NCI-H510A (cell line): ENCODE measurements at regions not wholly inside any gene's neighbourhood (a gene's known extent, or its start where the extent isn't known, plus 50 kb on each side); places are given as distances from the start of the nearest gene placed in this dataset.

Source experiments
- DNase-seq: peaks from one replicate; lab custom pipeline; 2025; lab: John Stamatoyannopoulos, UW

DNA sequence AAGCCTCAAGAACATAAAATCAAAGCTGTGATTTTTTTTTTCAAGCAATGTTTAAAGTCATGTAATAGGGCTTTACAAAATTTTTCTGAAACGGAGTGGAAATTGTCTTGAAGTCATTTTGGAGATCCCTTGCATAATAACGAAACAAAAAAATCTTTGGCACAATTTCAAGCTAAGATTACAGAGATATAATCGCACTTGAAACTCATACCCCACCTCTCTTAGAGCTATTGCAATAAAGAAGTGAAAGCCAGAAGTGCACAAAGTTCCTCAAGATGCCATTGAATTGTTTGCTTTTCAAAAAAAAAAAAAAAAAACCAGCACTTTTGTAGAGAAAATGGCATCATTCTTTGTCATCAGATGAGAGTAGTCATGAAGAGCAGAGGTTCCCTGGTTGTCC, 152.3 kb downstream of the PAX3 start:
- DNase-seq, result no peak

DNA sequence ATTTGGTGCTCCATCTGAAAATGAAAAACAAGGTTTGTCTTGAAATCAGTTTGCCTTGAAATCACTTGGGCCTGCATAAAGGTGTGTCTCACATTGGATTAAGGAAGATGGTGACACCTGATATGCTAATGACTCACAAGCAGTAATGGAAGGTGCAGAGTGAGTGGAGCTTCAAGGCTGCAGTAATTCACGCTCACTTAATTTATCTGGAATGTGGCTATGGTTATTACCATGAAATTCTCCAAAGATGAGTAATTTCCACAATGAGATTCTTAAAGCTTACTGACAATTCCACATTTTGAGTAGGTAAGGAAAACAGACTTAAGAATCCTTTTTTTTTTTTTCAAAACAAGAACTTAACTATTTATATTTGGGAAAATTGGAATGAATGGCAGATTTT, 156.8 kb downstream of the PAX3 start:
- DNase-seq, result no peak

DNA sequence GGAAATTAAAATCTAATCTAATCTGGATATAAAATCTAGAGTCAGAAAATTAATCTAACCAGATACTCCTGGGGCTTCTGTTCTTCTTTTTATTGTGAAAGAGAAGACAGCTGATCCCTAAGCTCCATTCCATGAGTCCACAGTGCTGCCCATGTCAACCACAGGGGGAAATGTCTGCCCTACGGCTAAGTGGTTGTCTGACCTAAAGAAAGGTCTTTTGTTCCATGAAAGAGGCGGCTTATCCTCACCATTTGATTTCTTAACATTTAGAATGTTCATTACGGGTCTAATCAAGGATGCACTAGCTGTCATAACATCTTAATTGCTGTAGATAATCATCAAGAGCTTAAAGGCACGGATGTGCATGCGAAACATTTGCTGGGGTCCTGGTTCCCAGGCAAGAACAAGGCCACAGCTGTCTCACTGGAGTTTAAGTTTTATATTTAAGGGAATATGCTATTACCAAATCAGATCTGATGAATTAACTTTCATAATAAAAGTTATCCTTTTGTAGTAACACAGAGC, 162.6 kb downstream of the PAX3 start:
- DNase-seq, result no peak

DNA sequence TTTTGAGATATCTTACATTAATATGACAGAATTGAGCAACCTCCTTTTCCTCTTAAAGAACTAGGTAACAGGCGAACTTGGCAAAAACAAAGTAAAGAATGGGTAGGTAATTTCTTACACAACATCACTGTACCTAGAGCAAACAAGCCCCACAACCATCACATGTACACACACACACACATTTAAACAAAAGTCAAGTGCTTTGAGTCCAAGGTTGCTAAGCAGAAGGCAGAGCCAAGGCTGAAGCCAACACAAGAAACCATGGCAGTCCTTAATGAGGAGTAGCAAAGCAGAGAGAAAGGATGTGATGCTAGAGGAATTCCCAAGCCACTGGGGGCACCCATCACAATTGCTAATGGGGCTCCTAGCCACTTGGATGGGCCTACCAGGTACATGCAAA, 164.1 kb downstream of the PAX3 start:
- no peak for DNase-seq

DNA sequence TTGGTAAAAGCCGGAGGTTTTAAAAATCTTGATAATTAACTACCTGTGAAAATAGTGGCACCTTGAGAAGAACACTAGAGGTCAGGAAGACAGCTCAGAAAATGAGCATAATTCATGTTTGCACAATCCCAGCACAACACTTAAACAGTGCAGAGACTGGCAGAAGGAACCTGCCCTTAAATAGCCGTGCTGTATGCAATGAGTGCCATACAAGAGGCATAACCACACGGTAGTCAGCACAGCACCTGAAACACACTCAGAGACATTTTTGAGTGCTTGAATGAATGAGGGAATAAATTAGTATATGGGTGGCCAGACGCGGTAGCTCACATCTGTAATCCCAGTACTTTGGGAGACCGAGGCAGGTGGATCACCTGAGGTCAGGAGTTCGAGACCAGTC, 164.9 kb downstream of the PAX3 start:
- no peak for DNase-seq

DNA sequence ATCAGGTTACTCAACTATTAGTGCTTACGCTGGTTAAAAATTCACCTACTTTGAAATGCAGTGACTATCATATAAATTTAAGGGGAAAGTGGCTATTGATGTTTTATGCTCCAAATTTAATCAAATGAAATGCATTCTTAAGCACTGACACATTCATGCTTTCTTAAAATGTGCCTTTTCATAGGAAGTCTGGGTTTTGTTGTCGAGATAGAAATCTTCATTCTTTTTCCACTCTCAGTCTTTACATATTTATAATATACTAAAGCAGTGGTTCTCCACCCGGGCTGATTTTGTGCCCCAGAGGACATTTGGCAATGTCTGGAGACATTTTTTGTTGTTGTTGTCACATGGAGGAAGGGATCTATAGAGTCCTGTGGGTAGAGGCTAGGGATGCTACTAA, 167.9 kb downstream of the PAX3 start:
- no peak for DNase-seq

DNA sequence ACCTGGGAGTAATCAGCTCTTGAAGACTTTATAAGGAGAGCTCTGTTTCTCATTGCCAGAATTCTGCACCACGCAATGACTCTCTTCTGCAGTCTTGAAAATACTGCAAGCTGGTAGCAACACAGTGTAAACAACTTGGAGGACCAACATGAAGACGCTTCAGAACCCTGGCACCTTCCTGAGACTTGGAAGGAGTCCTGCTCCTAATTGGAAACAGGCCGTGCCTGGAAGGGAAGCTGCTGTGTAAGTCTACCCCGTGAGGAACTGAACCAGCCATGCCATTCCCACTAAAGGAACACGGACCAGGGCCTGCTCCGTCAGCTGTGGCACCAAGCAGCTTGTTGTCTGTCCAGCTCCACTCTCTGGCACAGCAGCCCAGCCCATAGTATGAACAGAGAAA, 171.1 kb downstream of the PAX3 start:
- DNase-seq, result no peak

DNA sequence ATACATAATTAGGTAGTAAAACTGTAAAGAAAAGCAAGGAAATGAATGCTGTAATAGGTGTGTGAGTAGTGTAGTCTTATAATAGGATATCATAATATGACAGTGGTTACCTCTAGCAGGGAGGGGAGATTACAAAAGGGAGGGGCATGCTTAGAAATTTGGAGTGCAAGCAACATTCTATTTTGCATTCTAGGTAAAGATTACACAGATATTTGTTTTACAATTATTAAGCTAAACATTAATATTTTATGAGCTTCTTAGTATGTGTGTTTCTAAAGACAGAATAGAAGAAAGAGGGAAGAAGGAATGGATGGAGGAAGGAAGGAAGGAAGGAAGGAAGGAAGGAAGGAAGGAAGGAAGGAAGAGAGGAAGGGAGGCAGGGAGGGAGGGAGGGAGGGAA, 177.9 kb downstream of the PAX3 start:
- DNase-seq, result no peak

DNA sequence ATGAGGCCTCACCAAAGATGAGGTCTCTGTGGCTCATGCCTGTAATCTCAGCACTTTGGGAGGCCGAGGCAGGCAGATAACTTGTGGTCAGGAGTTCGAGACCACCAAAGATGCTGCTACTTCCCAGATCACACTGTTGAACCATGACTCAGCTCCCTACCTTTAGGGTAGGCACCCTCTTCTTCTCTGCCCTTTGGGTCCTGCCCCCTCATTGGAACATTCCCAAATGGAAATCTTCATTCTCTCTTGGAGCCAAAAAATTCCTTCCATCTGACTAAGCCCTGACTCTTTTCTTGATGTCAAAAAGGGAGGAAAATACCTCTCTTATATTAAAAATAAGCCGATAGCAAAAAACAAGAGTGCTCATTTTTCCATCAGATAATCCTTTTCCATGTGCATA, 183.5 kb downstream of the PAX3 start:
- DNase-seq, result no peak

DNA sequence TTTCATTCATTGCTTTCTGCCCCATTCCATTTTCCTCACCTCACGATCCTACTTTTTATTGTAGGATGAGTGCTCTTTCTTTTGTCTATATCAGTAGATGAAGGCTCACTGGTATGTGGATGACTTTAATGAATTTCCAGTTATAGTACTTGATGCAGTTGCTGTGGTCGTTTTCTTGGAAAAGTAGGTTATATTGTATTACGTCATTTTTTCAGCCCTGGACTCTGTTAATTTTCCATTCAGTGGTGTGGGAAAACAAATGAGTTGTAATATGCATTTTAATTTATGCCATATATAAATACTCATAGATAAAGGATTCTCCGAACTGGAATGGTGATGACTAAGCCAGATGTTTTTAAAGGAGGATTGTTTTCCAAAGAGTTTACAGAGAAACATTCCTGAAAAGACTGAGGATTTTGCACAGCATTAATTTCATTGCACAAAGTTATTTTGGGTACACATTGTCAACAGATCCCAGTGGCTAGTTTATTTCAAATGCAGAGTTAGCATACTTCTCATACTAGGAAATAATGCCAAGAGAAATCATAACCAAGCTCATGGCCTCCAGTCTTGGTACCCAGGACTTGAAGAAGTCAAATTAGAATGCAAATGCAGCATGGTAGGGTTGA, 189.7 kb downstream of the PAX3 start:
- DNase-seq, result no peak

DNA sequence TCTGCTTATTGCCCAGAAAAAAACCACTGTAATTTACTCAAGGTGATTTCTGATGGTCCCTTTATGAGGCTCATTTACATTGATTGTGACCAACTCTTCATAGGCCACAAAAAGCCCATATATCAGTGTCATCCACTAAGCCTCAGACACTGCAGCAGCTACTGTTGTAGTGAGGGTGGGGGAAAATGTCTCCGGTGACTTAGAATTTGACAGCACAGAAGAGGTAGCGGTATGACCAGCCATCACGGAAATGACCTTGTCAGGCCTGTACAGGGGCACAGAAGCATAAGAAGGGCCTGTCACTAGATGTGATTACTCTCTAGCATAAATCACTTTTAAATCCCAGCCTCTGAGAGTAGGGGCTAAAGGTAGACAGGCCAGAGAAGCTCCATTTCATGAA, 190.3 kb downstream of the PAX3 start:
- no peak for DNase-seq

DNA sequence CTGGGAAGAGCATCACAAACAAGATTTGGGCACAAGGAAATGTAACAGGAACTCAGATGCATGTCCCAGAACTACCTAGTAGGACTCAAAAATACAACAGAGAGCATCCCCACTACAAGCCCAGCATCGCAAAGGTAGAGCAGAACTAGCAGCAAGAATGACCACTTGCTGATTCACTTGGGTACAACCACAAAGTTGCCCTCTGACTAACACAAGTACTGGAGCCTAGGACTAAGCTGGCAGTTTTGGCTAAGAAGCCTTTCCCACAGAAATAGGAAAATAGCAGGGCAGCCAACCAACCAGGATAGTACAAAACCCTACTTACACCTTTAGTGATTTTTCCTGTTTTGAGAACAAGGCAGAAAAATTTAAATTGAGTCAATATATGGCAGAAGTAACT, 193.8 kb downstream of the PAX3 start:
- no peak for DNase-seq

DNA sequence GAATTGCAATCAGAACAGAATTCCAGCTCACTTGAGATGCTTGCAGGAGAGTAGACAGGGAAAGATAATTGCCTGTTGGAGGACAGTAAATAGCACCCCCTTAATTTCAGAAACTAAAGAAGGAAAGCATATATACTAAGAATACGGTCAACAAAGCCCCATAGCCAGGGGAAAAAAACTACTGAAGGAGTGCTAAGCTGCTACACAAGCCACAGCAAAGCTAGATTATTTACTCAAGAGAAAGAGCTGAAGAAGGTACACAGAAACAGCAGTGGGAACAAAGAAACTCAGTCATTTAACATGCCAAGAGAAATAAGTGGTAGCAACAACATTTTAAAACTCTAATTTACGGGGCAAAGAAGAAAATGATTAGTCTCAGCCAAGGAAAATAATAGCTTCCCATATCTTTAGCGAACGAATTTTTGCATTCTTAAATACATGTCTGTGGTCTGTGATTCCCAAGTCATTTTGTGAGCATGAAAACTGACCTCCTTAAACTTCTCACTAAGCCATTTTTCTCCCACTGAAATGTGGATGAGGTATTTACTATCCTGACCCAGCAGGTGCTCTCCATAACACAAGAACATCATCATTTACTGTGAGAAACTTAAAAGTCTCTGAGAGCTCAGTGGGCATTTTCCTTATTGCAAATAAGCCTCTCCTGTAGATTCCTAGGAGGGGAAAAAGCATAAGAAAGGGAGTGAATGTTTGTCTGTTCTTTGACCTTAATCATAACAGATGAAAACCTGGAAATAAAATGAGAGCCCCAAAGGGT, 196.0 kb downstream of the PAX3 start:
- DNase-seq, result no peak

DNA sequence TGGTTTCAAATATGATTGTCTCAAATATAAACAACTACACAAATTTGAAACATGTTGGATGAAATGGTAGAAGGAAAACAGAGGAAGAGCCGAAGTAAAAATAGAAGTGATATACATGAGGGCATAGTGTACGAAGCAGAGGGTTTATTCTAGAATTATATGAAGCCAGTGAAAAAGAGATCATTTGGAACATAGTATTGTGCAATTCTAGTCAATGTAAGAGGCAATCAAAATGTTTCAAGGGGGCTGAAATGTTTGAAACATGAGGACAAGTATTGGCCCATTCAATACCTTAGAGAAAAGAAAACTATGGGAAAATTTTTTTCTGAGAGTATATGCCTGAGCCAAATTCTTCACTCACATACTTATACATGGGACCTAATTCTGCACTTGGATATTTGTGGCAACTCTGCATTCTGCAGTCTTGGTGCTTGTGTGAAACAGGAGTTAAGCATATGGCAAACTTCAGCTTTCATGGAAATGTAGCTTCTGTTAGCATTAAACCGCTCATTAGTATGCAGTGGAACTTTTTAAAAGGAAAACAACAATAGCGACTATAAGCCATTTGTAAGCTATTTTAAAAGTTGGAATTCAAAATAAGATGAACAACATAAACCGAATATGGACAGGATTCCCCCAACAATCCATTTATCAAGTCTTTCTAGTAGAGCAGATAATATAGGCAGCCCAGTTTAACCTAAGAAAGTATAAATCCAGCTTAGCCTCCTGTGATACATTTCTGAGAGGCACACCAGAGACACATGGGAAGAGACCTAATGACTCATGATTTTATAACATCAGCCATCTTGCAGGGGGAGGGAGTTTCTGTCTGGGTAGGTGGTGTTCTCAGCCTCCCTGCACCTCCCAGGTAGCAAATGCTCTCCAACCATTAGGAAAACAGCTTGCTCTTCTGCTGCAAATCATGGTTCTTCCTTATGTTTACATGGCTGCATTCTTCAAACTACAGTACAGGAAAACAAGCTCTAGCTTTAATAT, 197.8 kb downstream of the PAX3 start:
- DNase-seq, result no peak

DNA sequence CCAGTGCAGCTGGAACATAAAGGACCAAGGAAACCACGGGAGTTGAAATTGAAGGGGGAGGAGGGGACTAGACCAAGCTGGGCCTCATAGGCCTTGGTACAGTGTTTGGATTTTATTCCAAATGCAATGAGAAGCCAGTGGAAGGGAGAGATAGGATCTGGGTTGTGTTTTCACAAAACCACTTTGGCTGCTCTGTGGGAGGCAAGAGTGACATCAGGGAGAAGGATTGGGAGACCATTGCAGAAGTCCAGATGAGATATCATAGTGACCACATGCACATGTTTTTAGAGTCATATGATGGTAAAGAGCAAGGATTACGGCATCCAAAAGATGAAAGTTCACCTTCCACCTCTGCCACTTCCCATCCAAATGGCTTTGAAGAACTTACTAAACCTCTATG, 210.2 kb downstream of the PAX3 start:
- no peak for DNase-seq

DNA sequence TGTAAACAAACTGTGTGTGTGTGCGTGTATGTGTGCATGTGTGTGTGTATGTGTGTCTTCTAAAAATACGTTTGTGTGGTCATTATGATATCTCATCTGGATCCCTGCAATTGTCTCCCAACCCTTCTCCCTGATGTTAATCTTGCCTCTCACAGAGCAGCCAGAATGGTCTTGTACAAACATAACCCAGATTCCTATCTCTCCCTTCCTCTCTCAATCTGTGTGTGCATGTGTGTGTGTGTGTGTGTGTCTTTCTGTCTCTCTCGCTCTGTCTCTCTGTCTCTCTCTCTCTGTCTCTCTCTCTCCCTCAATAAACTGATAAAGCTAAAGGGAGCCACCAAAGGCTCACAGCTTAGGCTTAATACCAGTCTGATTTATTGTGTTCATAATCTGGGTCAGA, 210.8 kb downstream of the PAX3 start:
- DNase-seq, result no peak

DNA sequence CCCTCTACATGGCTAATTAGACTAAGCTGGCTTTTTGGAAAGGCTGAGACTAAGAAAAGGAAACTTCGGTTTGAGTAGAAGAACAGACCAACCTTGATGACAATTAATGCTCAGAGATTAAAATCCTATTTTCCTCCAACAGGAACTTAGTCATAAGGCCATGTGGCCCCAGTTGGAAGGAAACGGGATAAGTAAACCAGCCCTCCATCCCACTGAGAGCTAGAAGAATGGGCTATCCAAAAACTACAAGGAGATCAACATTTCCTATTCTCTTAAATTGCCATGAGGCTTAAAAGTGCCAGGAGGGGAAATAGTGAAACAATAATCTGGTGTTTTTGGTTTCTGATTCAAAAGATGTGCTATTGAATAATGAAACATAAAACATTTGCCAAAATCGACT, 216.6 kb downstream of the PAX3 start:
- no peak for DNase-seq

DNA sequence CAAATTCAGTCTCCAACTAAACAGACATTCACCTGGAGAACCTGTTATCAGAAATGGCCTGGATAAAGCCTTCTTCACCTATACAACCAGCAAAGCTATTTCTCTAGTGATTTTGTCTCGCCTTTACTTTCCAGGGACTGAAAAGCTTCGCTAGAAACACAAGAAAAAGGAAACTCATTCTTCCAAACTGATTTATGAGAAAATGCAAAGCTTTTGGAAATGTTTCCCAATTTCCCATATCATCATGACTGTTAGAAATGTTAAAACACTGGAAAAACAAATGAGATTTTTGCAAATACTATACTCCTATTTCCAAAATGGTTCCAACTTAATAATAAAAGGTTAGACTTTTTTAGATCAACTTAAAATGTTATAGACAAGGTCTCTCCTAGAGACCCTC, 218.7 kb downstream of the PAX3 start:
- no peak for DNase-seq

DNA sequence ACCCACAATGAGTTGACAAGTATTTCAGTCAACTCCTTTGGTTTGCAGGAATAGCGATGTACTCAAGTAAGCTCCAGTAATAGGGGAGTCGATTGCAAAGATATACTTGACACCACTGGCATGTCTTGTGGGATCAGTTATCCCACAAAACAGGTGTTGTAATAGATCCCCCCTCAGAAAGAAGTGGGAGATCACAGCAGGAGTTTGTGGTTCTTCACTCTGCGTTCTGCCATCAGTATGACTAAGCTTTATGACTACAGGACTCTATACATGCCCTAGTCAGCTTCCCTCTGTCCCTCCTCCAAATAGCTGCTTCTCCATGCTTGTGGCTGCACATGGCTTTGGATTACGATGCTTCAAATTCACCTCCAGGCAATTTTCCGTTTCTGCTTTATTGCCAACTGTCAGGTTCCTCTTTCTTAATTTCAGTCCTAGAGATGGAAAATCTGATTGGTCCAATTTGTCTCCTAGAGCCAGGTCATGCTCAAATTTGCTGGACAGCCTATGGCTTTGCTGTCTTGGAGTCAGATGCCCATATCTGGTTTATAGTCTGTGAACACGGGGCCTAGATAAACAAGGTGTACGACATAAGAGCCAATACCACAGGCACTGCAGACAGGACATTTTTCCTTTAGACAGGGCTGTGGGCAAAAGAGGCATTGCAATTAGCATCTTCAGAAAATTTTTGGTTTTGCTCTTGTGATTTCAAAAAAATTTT, 221.7 kb downstream of the PAX3 start:
- DNase-seq, result no peak

DNA sequence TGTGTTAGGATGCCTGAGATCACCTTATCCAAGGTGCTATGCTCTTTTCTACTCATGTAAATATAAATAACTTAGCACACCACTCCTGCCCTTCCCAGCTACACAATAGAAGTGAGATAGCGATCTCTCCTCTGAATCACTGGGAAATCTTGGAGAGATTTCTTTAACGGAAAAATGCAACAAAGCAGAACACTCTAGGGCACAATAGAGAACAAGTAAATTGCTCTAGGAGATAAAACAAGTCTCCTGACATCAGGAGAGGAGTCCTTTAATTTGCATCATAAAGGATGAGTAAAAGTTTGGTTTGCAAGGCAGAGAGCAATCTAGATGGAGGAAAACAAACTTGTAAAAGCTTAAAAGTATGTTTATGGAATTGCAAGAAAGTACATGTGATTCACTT, 224.1 kb downstream of the PAX3 start:
- no peak for DNase-seq

DNA sequence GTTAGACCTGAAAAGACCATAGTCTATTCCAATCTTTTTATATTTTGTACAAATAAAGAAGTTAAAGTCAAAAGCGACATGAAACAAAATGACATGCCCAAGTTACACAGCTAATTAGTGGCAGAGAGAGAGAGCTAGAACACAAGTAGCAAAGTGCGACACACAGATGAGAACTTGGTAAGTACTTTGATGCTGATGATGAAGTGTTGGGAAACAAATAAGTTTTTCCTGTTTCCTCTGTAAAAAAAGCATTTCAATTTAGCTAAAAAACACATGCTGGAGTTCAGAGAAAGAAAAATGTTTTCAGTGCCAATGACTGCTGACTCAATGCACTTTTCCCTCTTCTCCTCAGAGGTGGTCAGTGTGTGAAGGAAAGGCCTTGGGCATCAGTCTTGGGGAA, 226.9 kb downstream of the PAX3 start:
- DNase-seq, result no peak

DNA sequence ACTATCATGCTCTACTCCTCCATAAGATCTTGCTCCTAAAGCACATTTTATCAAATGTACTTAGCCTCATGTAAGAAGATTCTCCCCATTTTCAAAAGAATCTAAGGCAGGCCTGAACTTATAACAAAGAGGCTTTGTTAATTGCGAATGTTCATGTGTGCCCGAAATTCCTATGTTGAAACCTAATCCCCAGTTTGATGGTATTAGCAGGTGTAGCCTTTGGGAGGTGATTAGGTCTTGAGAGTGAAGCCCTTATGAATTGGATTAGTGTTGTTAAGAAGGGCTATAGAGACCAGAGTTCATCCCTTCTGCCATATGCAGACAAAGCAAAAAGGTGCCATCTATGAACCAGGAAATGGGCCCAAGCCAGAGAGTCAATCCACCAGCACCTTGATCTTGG, 234.5 kb downstream of the PAX3 start:
- no peak for DNase-seq
